ENCODE measurements at regions not wholly inside any gene's neighbourhood (a gene's known extent, or its start where the extent isn't known, plus 50 kb on each side); places are given as distances from the start of the nearest gene placed in this dataset.

- Mint-ChIP-seq H3K9me3 (ENCODE audit: unreplicated experiment) (no peaks in the 10 kb centered on the region), H3K27ac (ENCODE audit: unreplicated experiment) (no peak overlapping the region), H3K4me1 (ENCODE audit: low read depth, unreplicated experiment) (no peaks in the 10 kb centered on the region), H3K27me3 (ENCODE audit: insufficient read depth, unreplicated experiment) (no peaks in the 10 kb centered on the region), H3K4me3 (ENCODE audit: unreplicated experiment) (no peak overlapping the region), H3K36me3 (ENCODE audit: insufficient read depth, unreplicated experiment) (peaks cover 6% of the 10 kb centered on the region)
- no peak overlapping the region for H3K4me3 ChIP-seq (ENCODE audit: low read depth, low read length)
- TF ChIP-seq CTCF (IDR thresholded peaks at IDR 0.05; ENCODE audit: insufficient read depth in 1 of 2, low read depth in 1 of 2, low read length in 1 of 2, severe bottlenecking in 1 of 2, unreplicated experiment in 1 of 2): no peak
- H3K4me1 ChIP-seq: 0 out of 2 replicates have a peak, but pooled peaks cover 4% of the 10 kb centered on the region
- H3K27me3 ChIP-seq (replicated peaks; ENCODE audit: control insufficient read depth, insufficient read depth, low read length): no peaks in the 10 kb centered on the region
- intact Hi-C loops (cut with micrococcal nuclease; ENCODE audit: unreplicated experiment): loop anchor here (5.0 kb wide), 2 partner anchors 133 to 358 kb away; no protein-coding TSS in a partner anchor
- BruUV-seq (replicated peaks): no TSS peak
- no peaks in the 10 kb centered on the region for H3K9me3 ChIP-seq
- DNase-seq: no peak
- CTCF ChIA-PET: interaction anchor here (0.7 kb wide), 1 partner anchor 1065 kb away, joined by 4 read pairs; no protein-coding TSS in a partner anchor
- POLR2A ChIA-PET: no interaction called here
- no peaks in the 10 kb centered on the region for H3K36me3 ChIP-seq (ENCODE audit: control insufficient read depth, insufficient read depth, low read length)
These were observed 99.2 kb downstream of the ANKRD10 start for GRCh38 chr13:110815471-110816204.

- no peak for DNase-seq
- Mint-ChIP-seq H3K9me3 (ENCODE audit: unreplicated experiment) (no peaks in the 10 kb centered on the region), H3K36me3 (ENCODE audit: insufficient read depth, unreplicated experiment) (peaks cover 6% of the 10 kb centered on the region), H3K4me1 (ENCODE audit: low read depth, unreplicated experiment) (no peaks in the 10 kb centered on the region), H3K27ac (ENCODE audit: unreplicated experiment) (no peak overlapping the region), H3K4me3 (ENCODE audit: unreplicated experiment) (no peak overlapping the region), H3K27me3 (ENCODE audit: insufficient read depth, unreplicated experiment) (no peaks in the 10 kb centered on the region)
- intact Hi-C loops (cut with micrococcal nuclease; ENCODE audit: unreplicated experiment): loop anchor here (5.0 kb wide), 2 partner anchors 134 to 359 kb away; no protein-coding TSS in a partner anchor
- Histone ChIP-seq H3K36me3 (ENCODE audit: control insufficient read depth, insufficient read depth, low read length) (no peaks in the 10 kb centered on the region), H3K4me3 (ENCODE audit: low read depth, low read length) (no peak overlapping the region), H3K4me1 (0 out of 2 replicates have a peak, but pooled peaks cover 4% of the 10 kb centered on the region), H3K27me3 (replicated peaks; ENCODE audit: control insufficient read depth, insufficient read depth, low read length) (no peaks in the 10 kb centered on the region), H3K9me3 (no peaks in the 10 kb centered on the region)
- POLR2A ChIA-PET: no interaction called here
- no TSS peak for BruUV-seq (replicated peaks)
- CTCF ChIA-PET: interaction anchor here (0.7 kb wide), 1 partner anchor 1066 kb away, joined by 4 read pairs; no protein-coding TSS in a partner anchor
- TF ChIP-seq CTCF (IDR thresholded peaks at IDR 0.05; ENCODE audit: insufficient read depth in 1 of 2, low read depth in 1 of 2, low read length in 1 of 2, severe bottlenecking in 1 of 2, unreplicated experiment in 1 of 2): no peak
These were observed 98.4 kb downstream of the ANKRD10 start for GRCh38 chr13:110816500-110816899.

GRCh38 chr13:110817143-110817542, 97.7 kb downstream of the ANKRD10 start:
- Histone ChIP-seq H3K4me3 (ENCODE audit: low read depth, low read length) (no peak overlapping the region), H3K9me3 (no peaks in the 10 kb centered on the region), H3K27me3 (replicated peaks; ENCODE audit: control insufficient read depth, insufficient read depth, low read length) (no peaks in the 10 kb centered on the region), H3K4me1 (0 out of 2 replicates have a peak, but pooled peaks cover 4% of the 10 kb centered on the region), H3K36me3 (ENCODE audit: control insufficient read depth, insufficient read depth, low read length) (no peaks in the 10 kb centered on the region)
- no peak for DNase-seq
- intact Hi-C loops (cut with micrococcal nuclease; ENCODE audit: unreplicated experiment): loop anchor here (5.0 kb wide), 2 partner anchors 135 to 360 kb away; no protein-coding TSS in a partner anchor
- Mint-ChIP-seq H3K4me3 (ENCODE audit: unreplicated experiment) (no peak overlapping the region), H3K36me3 (ENCODE audit: insufficient read depth, unreplicated experiment) (peaks cover 6% of the 10 kb centered on the region), H3K27ac (ENCODE audit: unreplicated experiment) (no peak overlapping the region), H3K27me3 (ENCODE audit: insufficient read depth, unreplicated experiment) (no peaks in the 10 kb centered on the region), H3K4me1 (ENCODE audit: low read depth, unreplicated experiment) (no peaks in the 10 kb centered on the region), H3K9me3 (ENCODE audit: unreplicated experiment) (no peaks in the 10 kb centered on the region)
- POLR2A ChIA-PET: interaction anchor here (0.9 kb wide), 1 partner anchor 102 kb away, joined by 3 read pairs; no protein-coding TSS in a partner anchor
- CTCF ChIA-PET: no interaction called here
- BruUV-seq (replicated peaks): no TSS peak
- TF ChIP-seq CTCF (IDR thresholded peaks at IDR 0.05; ENCODE audit: insufficient read depth in 1 of 2, low read depth in 1 of 2, low read length in 1 of 2, severe bottlenecking in 1 of 2, unreplicated experiment in 1 of 2): no peak
